ENCODE measurements at regions not wholly inside any gene's neighbourhood (a gene's known extent, or its start where the extent isn't known, plus 50 kb on each side); places are given as distances from the start of the nearest gene placed in this dataset.

- DNase-seq (ENCODE audit: low spot score) = no peak
These were observed 1377.5 kb upstream of the TMEM132C start for GRCh38 chr12:126889501-126889900.

GRCh38 chr12:126890097-126890496 lies 1376.9 kb upstream of the TMEM132C start:
- DNase-seq (ENCODE audit: low spot score) = no peak

- DNase-seq (ENCODE audit: low spot score) = no peak
These were observed 1375.2 kb upstream of the TMEM132C start for GRCh38 chr12:126891789-126892188.

GRCh38 chr12:126895951-126896913 lies 1370.7 kb upstream of the TMEM132C start:
- no peak for DNase-seq (ENCODE audit: low spot score)

- no peak for DNase-seq (ENCODE audit: low spot score)
These were observed 1369.9 kb upstream of the TMEM132C start for GRCh38 chr12:126897102-126897501.

- no peak for DNase-seq (ENCODE audit: low spot score)
These were observed 1369.2 kb upstream of the TMEM132C start for GRCh38 chr12:126897778-126898177.

GRCh38 chr12:126898562-126898961 lies 1368.4 kb upstream of the TMEM132C start:
- DNase-seq (ENCODE audit: low spot score) = no peak

GRCh38 chr12:126899926-126900792 lies 1366.8 kb upstream of the TMEM132C start:
- DNase-seq (ENCODE audit: low spot score) = no peak

- no peak for DNase-seq (ENCODE audit: low spot score)
These were observed 1363.7 kb upstream of the TMEM132C start for GRCh38 chr12:126903027-126903876.

GRCh38 chr12:126905752-126906151 lies 1361.2 kb upstream of the TMEM132C start:
- no peak for DNase-seq (ENCODE audit: low spot score)

- no peak for DNase-seq (ENCODE audit: low spot score)
These were observed 1358.8 kb upstream of the TMEM132C start for GRCh38 chr12:126907900-126908764.

- DNase-seq (ENCODE audit: low spot score) = no peak
These were observed 1358.2 kb upstream of the TMEM132C start for GRCh38 chr12:126908765-126909142.

GRCh38 chr12:126910570-126910969 lies 1356.4 kb upstream of the TMEM132C start:
- no peak for DNase-seq (ENCODE audit: low spot score)

GRCh38 chr12:126912111-126912510 lies 1354.9 kb upstream of the TMEM132C start:
- no peak for DNase-seq (ENCODE audit: low spot score)

- DNase-seq (ENCODE audit: low spot score) = no peak
These were observed 1352.7 kb upstream of the TMEM132C start for GRCh38 chr12:126914170-126914793.

GRCh38 chr12:126915309-126915708 lies 1351.7 kb upstream of the TMEM132C start:
- DNase-seq (ENCODE audit: low spot score) = no peak

- DNase-seq (ENCODE audit: low spot score) = no peak
These were observed 1340.9 kb upstream of the TMEM132C start for GRCh38 chr12:126926023-126926594.

GRCh38 chr12:126930234-126930633 lies 1336.7 kb upstream of the TMEM132C start:
- DNase-seq (ENCODE audit: low spot score) = no peak

GRCh38 chr12:126932156-126932555 lies 1334.8 kb upstream of the TMEM132C start:
- no peak for DNase-seq (ENCODE audit: low spot score)
